Trophoblast cell (in vitro differentiated cells and primary cell): ENCODE measurements at regions not wholly inside any gene's neighbourhood (a gene's known extent, or its start where the extent isn't known, plus 50 kb on each side); places are given as distances from the start of the nearest gene placed in this dataset.

Experiments used
- DNase-seq, 2 donors: peaks; one replicate each; pipeline ENCODE4 v3.0.0-alpha.2; 2016
- H2AFZ ChIP-seq: 2 replicates; pipeline ENCODE4 v1.6.1; 2013; ENCODE audit warnings: low read length, moderate library complexity, mild to moderate bottlenecking; ENCODE audit not compliant: insufficient read depth, poor library complexity
- H2AK5ac ChIP-seq: 2 replicates; pipeline ENCODE4 v1.6.1; 2013; ENCODE audit warnings: mild to moderate bottlenecking, low read length
- H2BK120ac ChIP-seq: 2 replicates; pipeline ENCODE4 v1.6.1; 2013; ENCODE audit warnings: low read length, mild to moderate bottlenecking, moderate library complexity; ENCODE audit not compliant: insufficient read depth, poor library complexity
- H2BK12ac ChIP-seq: 2 replicates; pipeline ENCODE4 v1.6.1; 2013; ENCODE audit warnings: mild to moderate bottlenecking, low read length, moderate library complexity
- H2BK5ac ChIP-seq: 2 replicates; pipeline ENCODE4 v1.6.1; 2013; ENCODE audit warnings: low read length, low read depth, moderate library complexity, mild to moderate bottlenecking; ENCODE audit not compliant: poor library complexity
- H3K14ac ChIP-seq: 2 replicates; pipeline ENCODE4 v1.6.1; 2013; ENCODE audit warnings: mild to moderate bottlenecking, low read length
- H3K18ac ChIP-seq: 2 replicates; pipeline ENCODE4 v1.6.1; 2013; ENCODE audit warnings: mild to moderate bottlenecking, low read length
- H3K23ac ChIP-seq: 2 replicates; pipeline ENCODE4 v1.6.1; 2013; ENCODE audit warnings: low read length
- H3K27ac ChIP-seq: 2 replicates; pipeline ENCODE4 v1.5.1; 2013; ENCODE audit warnings: low read depth, mild to moderate bottlenecking, inconsistent platforms, low read length, moderate library complexity
- H3K27me3 ChIP-seq: 2 replicates; pipeline ENCODE4 v1.6.1; 2013; ENCODE audit warnings: inconsistent platforms, mild to moderate bottlenecking, low read length, moderate library complexity; ENCODE audit not compliant: insufficient read depth
- H3K36me3 ChIP-seq, 2 experiments: 1 replicate in 1 of 2; 2 replicates in 1 of 2; pipeline ENCODE4 v1.6.1; 2013; ENCODE audit warnings: low read length in 2 of 2, mild to moderate bottlenecking in 2 of 2, moderate library complexity in 1 of 2; ENCODE audit not compliant: insufficient read depth in 2 of 2, control insufficient read depth in 1 of 2
- H3K4ac ChIP-seq: 2 replicates; pipeline ENCODE4 v1.6.1; 2013; ENCODE audit warnings: low read depth, mild to moderate bottlenecking, low read length, moderate library complexity
- H3K4me1 ChIP-seq, 2 experiments: 1 replicate in 1 of 2; 2 replicates in 1 of 2; pipeline ENCODE4 v1.6.1; 2013; ENCODE audit warnings: low read length in 2 of 2, mild to moderate bottlenecking in 2 of 2, moderate library complexity in 1 of 2; ENCODE audit not compliant: insufficient read depth in 2 of 2, control insufficient read depth in 1 of 2
- H3K4me2 ChIP-seq: 2 replicates; pipeline ENCODE4 v1.6.1; 2013; ENCODE audit warnings: inconsistent platforms, mild to moderate bottlenecking, low read length, moderate library complexity
- H3K4me3 ChIP-seq: 2 replicates; pipeline ENCODE4 v1.5.1; 2013; ENCODE audit warnings: mild to moderate bottlenecking, low read depth, low read length, inconsistent platforms
- H3K79me1 ChIP-seq: one replicate; pipeline ENCODE4 v1.6.1; 2013; ENCODE audit warnings: low read length
- H3K79me2 ChIP-seq: 2 replicates; pipeline ENCODE4 v1.6.1; 2013; ENCODE audit warnings: low read length, mild to moderate bottlenecking; ENCODE audit not compliant: control insufficient read depth, insufficient read depth, poor library complexity
- H3K9ac ChIP-seq: 2 replicates; pipeline ENCODE4 v1.6.1; 2013; ENCODE audit warnings: mild to moderate bottlenecking, low read length
- H3K9me3 ChIP-seq: 2 replicates; pipeline ENCODE4 v1.6.1; 2013; ENCODE audit warnings: low read depth, mild to moderate bottlenecking, control low read depth, inconsistent platforms, low read length; ENCODE audit not compliant: insufficient read depth
- H4K12ac ChIP-seq: 2 replicates; pipeline ENCODE4 v1.6.1; 2013; ENCODE audit warnings: low read depth, mild to moderate bottlenecking, low read length, moderate library complexity
- H4K8ac ChIP-seq: 2 replicates; pipeline ENCODE4 v1.6.1; 2013; ENCODE audit warnings: low read depth, mild to moderate bottlenecking, low read length, moderate library complexity
- H4K91ac ChIP-seq: one replicate; pipeline ENCODE4 v1.6.1; 2013; ENCODE audit warnings: low read depth, mild to moderate bottlenecking, low read length, moderate library complexity
- WGBS: extraction: QIAGEN DNeasy Blood & Tissue Kit; methylation state at CpG from one replicate; pipeline ENCODE4 v1.1.7; 2013; ENCODE audit warnings: missing lambda C conversion rate; ENCODE audit not compliant: insufficient read length, insufficient coverage; ENCODE audit errors: extremely low coverage; 5-methylcytosine and 5-hydroxymethylcytosine counted together

DNA sequence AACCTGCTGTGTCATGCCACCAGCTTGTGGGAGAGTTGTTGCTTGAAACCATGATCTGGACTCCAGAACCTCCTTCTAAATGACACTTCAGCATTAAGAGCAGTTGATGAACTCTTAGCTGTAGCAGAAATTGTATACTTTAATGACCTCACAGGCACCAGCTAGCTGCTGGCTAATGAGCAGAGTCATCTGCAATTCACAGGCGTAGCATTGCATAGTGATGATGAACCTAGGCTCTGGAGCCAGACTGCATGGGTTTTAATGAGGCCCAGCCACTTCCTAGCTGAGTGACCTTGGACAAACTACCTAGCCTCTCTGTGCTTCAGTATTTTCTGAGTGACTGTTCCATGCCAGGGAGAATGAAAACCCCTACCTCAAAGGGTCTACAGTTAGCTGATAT, 407.1 kb downstream of the LMO4 start:
- no peaks in the 10 kb centered on the region for H3K9me3 ChIP-seq
- no peak overlapping the region for H4K12ac ChIP-seq
- H3K79me1 ChIP-seq = peaks cover 5% of the 10 kb centered on the region
- H3K27me3 ChIP-seq = no peaks in the 10 kb centered on the region
- no peak overlapping the region for H3K18ac ChIP-seq
- no peak overlapping the region for H2BK120ac ChIP-seq
- H3K4me3 ChIP-seq = no peak overlapping the region
- peaks cover 6 to 8% of the 10 kb centered on the region in 2 experiments for H3K4me1 ChIP-seq
- H4K8ac ChIP-seq = no peak overlapping the region
- H3K4ac ChIP-seq = no peak overlapping the region
- no peaks in the 10 kb centered on the region for H3K79me2 ChIP-seq
- H2BK12ac ChIP-seq = no peak overlapping the region
- no peak overlapping the region for H4K91ac ChIP-seq
- no peak overlapping the region for H2AFZ ChIP-seq
- H2BK5ac ChIP-seq = no peak overlapping the region
- H3K4me2 ChIP-seq = no peak overlapping the region
- H3K36me3 ChIP-seq = no peaks in the 10 kb centered on the region
- no peak overlapping the region for H3K9ac ChIP-seq
- H3K27ac ChIP-seq = no peak overlapping the region
- H2AK5ac ChIP-seq = no peak overlapping the region
- no CpG with 5 or more reads among the region's 1 CpG for WGBS
- H3K14ac ChIP-seq = no peak overlapping the region
- no peak for DNase-seq
- no peak overlapping the region for H3K23ac ChIP-seq

DNA sequence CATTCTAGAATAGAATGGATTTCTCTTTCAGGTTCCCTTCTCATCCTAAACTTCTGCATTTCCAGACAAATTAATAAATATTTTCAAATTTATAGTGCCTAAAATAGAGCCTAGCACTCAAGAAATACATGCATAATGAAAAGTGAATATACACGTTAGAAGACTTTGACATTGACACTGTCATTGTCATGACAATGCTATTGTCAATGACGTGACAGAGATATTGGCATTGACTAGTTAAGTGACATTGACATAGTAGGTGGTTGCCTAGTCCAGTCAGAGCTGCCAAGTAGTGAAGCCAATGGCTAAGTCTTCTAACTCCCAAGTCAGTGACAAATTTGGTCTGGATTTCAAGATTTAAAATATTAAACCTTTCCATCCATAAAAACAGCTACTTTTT, 410.5 kb downstream of the LMO4 start:
- H3K23ac ChIP-seq = no peak overlapping the region
- no peak overlapping the region for H2AK5ac ChIP-seq
- no peak overlapping the region for H2BK12ac ChIP-seq
- no peak overlapping the region for H3K14ac ChIP-seq
- no peak overlapping the region for H4K91ac ChIP-seq
- no peak overlapping the region for H3K4ac ChIP-seq
- no peak overlapping the region for H4K8ac ChIP-seq
- no peak overlapping the region for H2BK120ac ChIP-seq
- H3K4me2 ChIP-seq = no peak overlapping the region
- H3K36me3 ChIP-seq = no peaks in the 10 kb centered on the region
- H2BK5ac ChIP-seq = no peak overlapping the region
- no peaks in the 10 kb centered on the region for H3K79me2 ChIP-seq
- WGBS = no CpG with 5 or more reads among the region's 2 CpGs
- no peaks in the 10 kb centered on the region for H3K4me1 ChIP-seq
- no peak overlapping the region for H4K12ac ChIP-seq
- no peak overlapping the region for H2AFZ ChIP-seq
- no peak for DNase-seq
- no peaks in the 10 kb centered on the region for H3K9me3 ChIP-seq
- no peak overlapping the region for H3K4me3 ChIP-seq
- H3K27me3 ChIP-seq = no peaks in the 10 kb centered on the region
- no peak overlapping the region for H3K18ac ChIP-seq
- no peak overlapping the region for H3K27ac ChIP-seq
- H3K9ac ChIP-seq = no peak overlapping the region
- no peaks in the 10 kb centered on the region for H3K79me1 ChIP-seq

GRCh38 chr1:87739704-87740103, 411.0 kb downstream of the LMO4 start:
- H3K4me2 ChIP-seq = no peak overlapping the region
- H2BK120ac ChIP-seq = no peak overlapping the region
- no peak overlapping the region for H2AFZ ChIP-seq
- no peak overlapping the region for H3K4ac ChIP-seq
- no peaks in the 10 kb centered on the region for H3K79me2 ChIP-seq
- H3K9me3 ChIP-seq = no peaks in the 10 kb centered on the region
- H3K27me3 ChIP-seq = no peaks in the 10 kb centered on the region
- H3K23ac ChIP-seq = no peak overlapping the region
- H3K18ac ChIP-seq = no peak overlapping the region
- H4K8ac ChIP-seq = no peak overlapping the region
- H3K4me3 ChIP-seq = no peak overlapping the region
- H3K4me1 ChIP-seq = no peaks in the 10 kb centered on the region
- no peak overlapping the region for H2BK5ac ChIP-seq
- no peak overlapping the region for H4K12ac ChIP-seq
- H2BK12ac ChIP-seq = no peak overlapping the region
- no peak for DNase-seq
- no peaks in the 10 kb centered on the region for H3K79me1 ChIP-seq
- H4K91ac ChIP-seq = no peak overlapping the region
- no peak overlapping the region for H3K14ac ChIP-seq
- H3K9ac ChIP-seq = no peak overlapping the region
- no peak overlapping the region for H2AK5ac ChIP-seq
- no peak overlapping the region for H3K27ac ChIP-seq
- no peaks in the 10 kb centered on the region for H3K36me3 ChIP-seq

- Histone ChIP-seq H3K4me1 (no peaks in the 10 kb centered on the region), H3K36me3 (no peaks in the 10 kb centered on the region), H2AFZ (no peak overlapping the region), H2AK5ac (no peak overlapping the region), H3K18ac (no peak overlapping the region), H3K14ac (no peak overlapping the region), H4K8ac (no peak overlapping the region), H3K9me3 (no peaks in the 10 kb centered on the region), H3K27ac (no peak overlapping the region), H3K4me3 (no peak overlapping the region), H3K9ac (no peak overlapping the region), H4K12ac (no peak overlapping the region), H4K91ac (no peak overlapping the region), H3K23ac (no peak overlapping the region), H3K27me3 (no peaks in the 10 kb centered on the region), H2BK5ac (no peak overlapping the region), H3K4ac (no peak overlapping the region), H3K79me1 (no peaks in the 10 kb centered on the region), H2BK120ac (no peak overlapping the region), H3K4me2 (no peak overlapping the region), H2BK12ac (no peak overlapping the region), H3K79me2 (no peaks in the 10 kb centered on the region)
- no peak for DNase-seq
- no CpG with 5 or more reads among the region's 4 CpGs for WGBS
These were observed 414.6 kb downstream of the LMO4 start for GRCh38 chr1:87743256-87743655.

GRCh38 chr1:87744056-87744455, 415.4 kb downstream of the LMO4 start:
- no peaks in the 10 kb centered on the region for H3K36me3 ChIP-seq
- H3K9ac ChIP-seq = no peak overlapping the region
- no peak overlapping the region for H2AFZ ChIP-seq
- no peak overlapping the region for H3K4me2 ChIP-seq
- no peak for DNase-seq
- no peaks in the 10 kb centered on the region for H3K79me1 ChIP-seq
- no peak overlapping the region for H4K91ac ChIP-seq
- no peak overlapping the region for H3K18ac ChIP-seq
- no peaks in the 10 kb centered on the region for H3K27me3 ChIP-seq
- no peak overlapping the region for H2AK5ac ChIP-seq
- H2BK120ac ChIP-seq = no peak overlapping the region
- H2BK12ac ChIP-seq = no peak overlapping the region
- H3K27ac ChIP-seq = no peak overlapping the region
- H3K4me1 ChIP-seq = no peaks in the 10 kb centered on the region
- no peaks in the 10 kb centered on the region for H3K79me2 ChIP-seq
- H4K8ac ChIP-seq = no peak overlapping the region
- H3K9me3 ChIP-seq = no peaks in the 10 kb centered on the region
- H3K14ac ChIP-seq = no peak overlapping the region
- no peak overlapping the region for H2BK5ac ChIP-seq
- H3K4ac ChIP-seq = no peak overlapping the region
- H4K12ac ChIP-seq = no peak overlapping the region
- H3K23ac ChIP-seq = no peak overlapping the region
- H3K4me3 ChIP-seq = no peak overlapping the region
- no CpG with 5 or more reads among the region's 3 CpGs for WGBS
